HG02981 (cell line): ENCODE measurements at regions not wholly inside any gene's neighbourhood (a gene's known extent, or its start where the extent isn't known, plus 50 kb on each side); places are given as distances from the start of the nearest gene placed in this dataset.
"Not testable (repeated sequence)": the region's sequence is repeated elsewhere in the genome, so short reads cannot be mapped to it uniquely, and the experiment has no call there.

ENCODE experiments used
- ATAC-seq: cut with Tn5 transposase; IDR thresholded peaks from one replicate; pipeline ENCODE4 v1.9.1; 2021; ENCODE audit warnings: mild to moderate bottlenecking, moderate library complexity; ENCODE audit not compliant: unreplicated experiment

DNA sequence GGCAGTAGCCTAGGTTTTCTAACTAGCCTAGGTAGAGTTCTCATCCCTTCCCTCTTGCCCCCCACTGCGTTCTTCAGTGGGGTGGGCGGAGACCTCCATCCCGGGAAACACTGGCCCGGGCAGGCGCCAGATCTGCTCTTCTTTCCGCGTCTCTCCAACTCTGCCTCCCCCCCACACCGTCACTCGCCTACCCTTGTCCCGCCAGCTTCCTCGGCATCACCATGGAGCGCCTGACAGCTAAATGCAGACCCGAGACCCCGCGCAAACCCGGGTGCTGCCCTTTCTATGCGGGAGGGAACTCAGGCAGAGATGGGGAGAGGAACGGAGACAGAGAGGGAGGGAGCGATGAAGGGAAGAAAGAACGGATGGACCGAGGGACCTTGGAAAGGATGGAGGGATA lies 1494.8 kb upstream of the DEFB115 start:
- no peak for ATAC-seq

DNA sequence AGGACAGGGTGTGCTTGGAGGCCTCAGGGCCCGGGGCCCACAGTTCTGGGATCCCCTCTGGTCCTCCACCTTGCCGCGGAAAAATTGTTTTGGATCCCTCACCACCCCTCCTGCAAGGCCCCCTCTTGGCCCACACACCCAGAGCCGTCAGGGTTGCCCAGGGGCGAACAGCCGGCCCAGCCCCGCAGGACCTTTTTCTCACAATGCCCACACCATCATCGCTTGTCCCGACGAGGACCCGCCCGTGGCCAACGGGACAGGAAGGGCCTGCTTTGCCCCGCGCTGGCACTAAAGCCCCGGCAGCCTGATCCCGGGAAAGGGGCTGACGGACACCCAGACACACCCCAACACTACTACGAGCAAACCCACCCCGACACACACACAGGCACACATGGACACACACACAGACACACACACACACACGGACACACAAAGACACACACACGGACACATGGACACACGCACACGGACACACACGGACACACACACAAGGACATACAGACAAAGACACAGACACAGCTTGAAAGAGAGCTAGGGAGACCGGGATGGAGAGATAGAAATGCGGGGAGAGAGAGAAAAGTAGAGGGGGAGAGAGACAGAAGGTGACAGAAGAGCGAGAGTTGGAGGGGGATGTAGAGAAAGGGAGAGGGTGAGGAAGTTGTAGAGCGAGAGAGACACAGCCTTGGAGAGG lies 1493.5 kb upstream of the DEFB115 start:
- no peak for ATAC-seq

DNA sequence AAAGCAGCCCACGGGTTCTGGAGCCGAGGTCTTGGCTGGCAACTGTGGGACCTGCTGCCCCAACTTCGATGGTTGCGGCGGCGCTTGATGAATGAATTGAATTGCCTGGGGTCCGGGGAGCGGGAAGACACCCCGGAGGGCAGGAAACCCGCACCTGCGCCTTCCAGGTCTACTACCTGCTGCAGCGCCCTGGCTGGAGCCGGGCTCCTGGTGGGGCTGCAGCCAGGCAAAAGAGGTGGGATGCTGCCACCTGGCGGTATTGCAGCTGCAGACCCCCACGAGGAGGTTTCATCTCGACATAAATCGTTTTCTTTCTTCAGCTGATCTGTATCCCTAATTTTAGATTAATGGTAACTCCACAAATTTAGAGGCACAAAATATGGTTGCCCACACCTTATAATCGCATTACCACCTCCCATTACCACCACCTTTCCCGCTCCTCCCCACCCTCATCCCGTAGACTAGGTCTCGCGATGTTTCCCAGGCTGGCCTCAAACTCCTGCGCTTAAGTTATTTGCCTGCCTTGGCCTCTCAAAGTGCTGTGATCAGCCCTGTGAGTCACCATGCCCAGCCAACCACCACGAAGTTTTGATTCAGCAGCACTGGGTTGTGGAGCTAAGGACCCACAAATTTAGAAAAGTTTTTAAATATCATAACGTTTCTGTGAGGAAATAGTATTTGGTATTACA lies 1492.4 kb upstream of the DEFB115 start:
- not testable (repeated sequence) for ATAC-seq

DNA sequence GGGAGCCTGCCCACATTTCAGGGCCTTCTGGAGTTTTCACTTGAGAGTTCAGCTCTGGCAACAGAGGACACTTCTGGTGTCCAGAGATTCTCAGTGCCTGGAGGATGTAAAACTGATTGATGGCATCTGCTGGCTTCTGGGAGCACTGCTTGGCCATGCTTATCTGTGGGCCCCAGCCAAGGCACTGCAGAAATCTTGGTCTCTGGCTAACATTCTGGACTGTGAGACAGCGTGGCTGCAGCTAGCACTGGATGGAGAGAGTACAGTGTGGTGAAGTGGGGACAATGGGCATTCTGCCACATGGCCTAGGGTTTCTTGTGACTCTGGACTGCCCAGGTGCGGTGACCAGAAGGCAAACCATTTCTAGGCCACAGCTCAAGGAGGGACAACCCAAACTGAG lies 1479.4 kb upstream of the DEFB115 start:
- not testable (repeated sequence) for ATAC-seq

DNA sequence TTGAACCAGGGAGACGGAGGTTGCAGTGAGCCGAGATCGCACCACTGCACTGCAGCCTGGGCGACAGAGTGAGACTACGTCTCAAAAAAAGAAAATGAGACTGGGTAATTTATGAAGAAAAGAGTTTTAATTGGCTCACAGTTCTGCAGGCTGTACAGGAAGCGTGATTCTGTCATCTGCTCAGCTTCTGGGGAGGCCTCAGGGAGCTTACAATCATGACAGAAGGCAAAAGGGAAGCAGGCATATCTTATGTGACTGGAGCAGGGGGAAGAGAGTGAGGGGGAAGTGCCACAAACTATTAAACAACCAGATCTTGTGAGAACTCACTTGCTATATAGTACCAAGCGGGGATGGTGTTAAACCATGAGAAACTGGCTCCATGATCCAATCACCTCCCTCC lies 1476.2 kb upstream of the DEFB115 start:
- not testable (repeated sequence) for ATAC-seq

DNA sequence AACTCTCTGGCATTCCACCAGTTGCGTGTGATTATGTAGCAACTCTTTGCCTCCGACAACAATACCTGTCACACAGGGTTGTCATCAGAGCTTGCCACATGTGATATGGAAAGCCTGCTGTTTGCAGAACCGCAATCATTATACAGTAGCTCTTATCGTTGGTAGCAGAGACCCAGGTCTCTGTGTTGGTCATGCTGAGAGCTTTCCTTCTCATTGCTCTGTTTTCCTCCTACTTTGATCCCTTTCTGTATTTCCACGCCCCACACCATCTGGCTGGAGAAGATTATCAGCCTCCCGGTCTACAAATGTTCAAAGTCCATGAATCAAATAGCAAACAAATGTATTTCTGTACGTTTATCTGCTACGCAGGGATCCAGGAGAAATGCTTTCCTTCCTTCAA lies 1475.6 kb upstream of the DEFB115 start:
- ATAC-seq: not testable (repeated sequence)

DNA sequence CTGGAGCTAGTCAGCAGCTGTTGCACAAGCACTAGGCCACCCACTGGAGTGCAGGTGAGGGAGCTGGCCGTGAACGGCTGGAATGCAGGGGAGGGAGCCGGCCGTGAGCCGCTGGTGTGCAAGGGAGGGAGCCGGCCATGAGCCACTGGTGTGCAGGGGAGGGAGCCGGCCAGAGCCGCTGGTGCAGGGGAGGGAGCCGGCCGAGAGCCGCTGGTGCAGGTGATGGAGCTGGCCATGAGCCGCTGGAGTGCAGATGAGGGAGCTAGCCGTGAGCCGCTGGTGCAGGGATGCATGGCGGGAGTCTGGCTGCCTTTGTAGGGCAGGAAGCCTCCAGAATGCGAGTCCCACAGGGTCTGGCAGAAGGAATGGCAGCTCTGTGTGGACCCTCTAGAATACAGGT lies 1470.0 kb upstream of the DEFB115 start:
- ATAC-seq: not testable (repeated sequence)

DNA sequence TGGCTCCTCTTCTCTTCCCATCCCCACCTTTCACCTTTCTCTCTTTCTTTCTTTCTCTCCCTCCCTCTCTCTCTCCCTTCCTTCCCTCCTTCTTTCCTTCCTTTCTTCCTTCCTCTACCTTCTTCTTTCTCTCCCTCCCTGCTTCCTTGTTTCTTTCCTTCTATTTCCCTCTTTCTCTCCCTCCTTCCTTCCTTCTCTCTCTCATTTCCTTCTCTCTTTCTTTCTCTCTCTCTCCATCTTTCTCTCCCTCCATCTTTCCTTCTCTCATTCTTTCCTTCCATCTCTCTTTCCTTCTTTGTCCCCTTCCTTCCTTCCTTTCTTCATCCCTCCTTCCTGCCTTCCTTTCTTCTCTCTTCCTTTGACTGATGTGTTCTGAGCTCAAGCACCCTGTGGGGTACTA lies 1467.0 kb upstream of the DEFB115 start:
- ATAC-seq: no peak

DNA sequence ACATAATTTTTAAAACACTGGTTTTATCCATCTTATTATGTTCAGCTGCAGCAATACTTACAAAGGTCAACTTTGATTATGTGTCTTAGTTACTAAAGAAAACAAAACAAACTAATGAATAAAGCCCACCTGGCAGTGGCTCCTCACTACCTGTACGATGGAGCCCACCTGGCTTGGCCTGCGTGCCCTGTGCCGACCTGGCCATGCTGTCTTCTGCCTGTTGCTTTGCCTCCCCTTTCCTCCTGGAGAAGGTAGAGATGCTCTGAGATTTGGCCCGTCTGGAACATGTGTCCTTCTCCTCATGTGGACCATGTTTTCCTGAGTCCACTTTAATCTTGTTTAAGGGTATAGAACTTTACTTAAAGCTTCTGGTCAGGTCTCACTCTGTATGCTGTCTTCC lies 1426.0 kb upstream of the DEFB115 start:
- not testable (repeated sequence) for ATAC-seq

DNA sequence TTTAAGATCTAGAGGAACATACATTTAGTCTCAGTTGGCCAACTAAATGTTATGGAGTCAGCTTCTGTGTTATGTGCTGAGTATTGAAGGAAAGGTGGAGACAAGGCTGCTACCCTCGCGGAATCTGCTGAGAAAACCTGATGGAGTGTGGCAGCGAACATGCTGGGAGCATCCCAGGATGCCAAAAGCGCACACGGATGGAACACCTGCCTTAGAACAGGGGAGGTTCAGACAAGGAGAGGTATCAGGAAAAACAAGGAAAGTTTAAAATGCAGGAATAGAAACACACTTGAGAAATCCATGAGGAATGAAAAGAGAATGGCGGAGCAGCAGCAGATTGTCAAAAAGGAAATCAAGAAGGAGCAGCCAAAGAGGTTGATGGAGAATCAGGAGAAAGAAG lies 1389.5 kb upstream of the DEFB115 start:
- not testable (repeated sequence) for ATAC-seq

DNA sequence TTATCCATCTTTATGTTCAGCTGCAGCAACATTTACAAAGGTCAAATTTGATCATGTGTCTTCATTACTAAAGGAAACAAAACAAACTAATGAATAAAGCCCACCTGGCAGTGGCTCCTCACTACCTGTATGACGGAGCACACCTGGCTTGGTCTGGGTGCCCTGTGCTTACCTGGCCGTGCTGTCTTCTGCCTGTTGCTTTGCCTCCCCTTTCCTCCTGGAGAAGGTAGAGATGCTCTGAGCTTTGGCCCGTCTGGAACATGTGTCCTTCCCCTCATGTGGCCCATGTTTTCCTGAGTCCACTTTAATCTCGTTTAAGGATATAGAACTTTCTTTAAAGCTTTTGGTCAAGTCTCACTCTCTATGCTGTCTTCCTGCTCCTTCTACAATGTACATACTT lies 1388.8 kb upstream of the DEFB115 start:
- ATAC-seq: not testable (repeated sequence)

DNA sequence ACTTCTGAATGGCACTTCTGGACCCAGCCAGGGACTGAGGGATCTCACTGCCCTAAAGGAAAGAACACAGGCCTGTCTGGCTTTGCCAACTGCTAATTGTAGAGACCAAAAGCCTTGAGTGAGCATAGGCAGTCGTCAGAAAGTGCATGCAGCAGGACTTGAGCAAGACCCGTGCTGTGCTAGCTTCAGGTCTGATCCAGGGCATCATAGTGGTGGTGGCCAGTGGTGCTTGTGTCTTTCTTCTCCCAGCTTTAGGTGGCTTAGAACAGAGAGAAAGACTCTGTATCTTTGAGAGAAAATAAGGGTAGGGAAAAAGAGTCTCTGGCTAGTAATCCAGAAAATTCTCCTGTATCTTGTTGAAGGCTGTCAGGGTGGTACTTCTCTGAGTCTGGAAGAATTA lies 1385.6 kb upstream of the DEFB115 start:
- ATAC-seq: not testable (repeated sequence)

DNA sequence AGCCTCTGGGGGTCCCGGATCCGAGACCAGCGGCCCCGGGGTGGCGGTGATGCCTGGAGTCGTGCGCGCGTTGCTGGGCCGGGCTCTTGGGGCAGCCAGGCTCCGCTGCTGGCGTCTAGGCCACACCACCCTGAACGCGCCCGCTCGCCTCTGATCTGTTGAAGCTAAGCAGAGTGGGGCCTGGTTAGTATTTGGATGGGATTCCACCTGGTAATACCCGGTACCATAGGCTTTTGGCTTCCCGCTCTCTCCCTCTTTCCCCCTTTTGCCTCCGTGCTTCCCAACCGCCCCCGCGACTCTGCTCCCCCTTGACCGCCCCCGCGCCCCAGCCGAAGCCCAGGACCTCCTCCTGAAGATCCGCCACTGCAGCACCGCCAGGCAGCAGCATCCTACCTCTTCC lies 1383.5 kb upstream of the DEFB115 start:
- no peak for ATAC-seq

DNA sequence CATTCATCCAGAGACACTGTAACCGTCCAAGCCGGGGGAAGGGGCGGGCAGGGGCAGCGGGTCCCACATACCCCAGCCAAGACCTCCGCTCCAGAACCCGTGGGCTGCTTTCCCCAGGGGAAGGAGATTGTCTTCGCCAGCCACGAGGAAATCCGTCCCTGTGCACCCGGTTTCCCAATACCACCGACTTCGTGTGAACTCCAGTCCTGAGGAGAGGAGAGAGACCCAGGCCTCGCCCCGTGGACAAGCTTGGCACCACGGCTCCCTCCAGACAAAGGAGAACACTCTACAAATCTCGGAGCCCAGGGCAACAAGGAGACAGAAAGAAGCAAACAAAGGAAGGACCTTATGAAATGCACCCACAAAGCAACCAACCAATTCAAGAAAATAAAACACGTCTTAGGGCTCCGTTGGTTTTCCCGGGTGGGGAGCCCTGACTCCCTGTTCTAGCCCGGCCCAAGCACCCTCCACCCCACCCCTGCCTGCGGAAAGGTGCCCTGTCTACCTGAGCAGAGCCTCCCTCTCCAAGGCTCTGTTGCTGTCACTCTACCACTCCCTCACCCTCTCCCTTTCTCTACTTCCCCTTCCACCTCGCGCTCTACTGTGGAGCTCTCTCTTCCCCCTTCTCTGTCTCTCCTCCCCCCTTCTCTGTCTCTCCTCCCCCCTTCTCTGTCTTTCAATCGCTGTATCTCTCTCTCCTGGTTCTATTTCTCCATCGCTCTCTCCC lies 1382.8 kb upstream of the DEFB115 start:
- ATAC-seq: no peak

DNA sequence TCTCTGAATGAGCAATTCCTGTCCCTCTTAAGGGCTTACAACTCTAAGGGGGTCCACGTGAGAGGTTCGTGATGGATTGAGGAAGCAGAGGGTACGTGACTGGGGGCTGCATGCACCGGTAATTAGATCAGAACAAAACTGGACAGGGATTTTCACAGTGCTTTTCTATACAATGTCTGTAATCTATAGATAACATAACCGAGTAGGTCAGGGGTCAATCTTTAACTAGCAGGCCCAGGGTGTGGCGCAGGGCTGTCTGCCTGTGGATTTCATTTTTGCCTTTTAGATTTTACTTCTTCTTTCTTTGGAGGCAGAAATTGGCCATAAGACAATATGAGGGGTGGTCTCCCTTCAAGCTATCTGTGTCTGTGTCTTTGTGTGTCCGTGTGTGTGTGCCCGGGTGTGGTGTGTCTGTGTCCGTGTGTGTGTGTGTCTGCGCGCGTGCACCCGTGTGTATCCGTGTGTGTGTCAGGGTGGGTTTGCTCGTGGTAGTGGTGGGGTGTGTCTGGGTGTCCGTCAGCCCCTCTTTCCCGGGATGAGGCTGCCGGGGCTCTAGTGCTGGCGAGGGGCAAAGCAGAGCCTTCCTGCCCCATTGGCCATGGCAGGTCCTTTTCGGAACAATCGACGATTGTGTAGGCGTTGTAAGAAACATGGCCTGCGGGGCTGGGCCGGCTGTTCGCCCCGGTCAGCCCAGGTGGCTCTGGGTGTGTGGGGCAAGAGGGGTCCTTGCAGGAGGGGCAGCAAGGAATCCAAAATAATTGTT lies 1382.0 kb upstream of the DEFB115 start:
- not testable (repeated sequence) for ATAC-seq

DNA sequence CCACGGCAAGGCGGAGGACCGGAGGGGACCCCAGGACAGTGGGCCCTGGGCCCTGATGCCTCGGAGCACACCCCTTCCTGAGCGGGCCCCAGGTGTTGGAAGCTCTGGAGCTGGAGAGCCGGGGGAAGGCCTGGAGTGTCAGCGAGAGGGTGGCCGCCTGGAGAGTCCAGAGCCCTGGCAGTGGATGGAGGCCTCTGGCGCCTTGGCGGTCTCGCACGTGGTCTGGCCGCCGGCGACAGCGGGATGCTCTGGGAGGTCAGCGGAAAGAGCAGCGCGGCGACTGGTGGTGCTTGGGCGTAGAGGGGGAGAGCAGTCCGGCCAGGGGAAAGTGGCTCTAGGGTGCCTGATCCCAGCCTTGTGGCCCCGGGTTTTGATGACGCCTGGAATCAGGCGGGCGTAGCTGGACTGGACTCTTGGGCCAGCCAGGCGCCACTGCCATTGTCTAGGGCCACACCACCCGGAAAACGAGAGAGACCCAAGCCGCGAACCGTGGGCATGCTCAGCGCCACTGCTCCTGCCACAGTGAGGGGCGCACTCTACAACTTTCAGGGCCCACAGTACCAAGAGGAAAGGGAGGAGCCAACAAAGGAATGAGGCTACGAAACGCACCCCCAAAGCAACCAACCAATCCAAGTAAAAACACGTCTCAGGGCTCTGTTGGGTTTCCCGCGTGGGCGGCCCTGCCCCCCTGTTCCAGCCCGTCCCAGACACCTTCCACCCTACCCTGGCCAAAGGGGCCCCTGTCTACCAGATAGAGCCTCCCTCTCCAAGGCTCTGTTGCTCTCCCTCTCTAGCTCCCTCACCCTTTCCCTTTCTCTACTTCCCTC lies 1381.2 kb upstream of the DEFB115 start:
- not testable (repeated sequence) for ATAC-seq

DNA sequence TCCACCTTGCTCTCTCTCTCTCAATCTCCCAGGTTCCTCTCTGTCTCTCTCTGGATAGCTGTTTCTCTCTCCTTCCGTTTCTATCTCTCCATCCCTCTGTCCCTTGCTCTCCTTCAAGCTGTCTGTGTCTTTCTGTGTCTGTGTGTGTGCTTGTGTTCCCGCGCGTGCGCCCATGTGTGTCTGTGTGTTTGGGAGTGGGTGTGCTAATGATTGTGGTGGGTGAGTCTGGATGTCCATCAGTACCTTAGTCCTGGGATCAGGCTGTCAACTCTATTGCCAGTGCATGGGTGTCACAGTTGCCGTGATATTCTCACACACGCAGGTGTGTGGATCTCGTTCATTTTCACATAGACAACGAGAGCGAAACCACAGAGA lies 1380.6 kb upstream of the DEFB115 start:
- ATAC-seq: no peak

DNA sequence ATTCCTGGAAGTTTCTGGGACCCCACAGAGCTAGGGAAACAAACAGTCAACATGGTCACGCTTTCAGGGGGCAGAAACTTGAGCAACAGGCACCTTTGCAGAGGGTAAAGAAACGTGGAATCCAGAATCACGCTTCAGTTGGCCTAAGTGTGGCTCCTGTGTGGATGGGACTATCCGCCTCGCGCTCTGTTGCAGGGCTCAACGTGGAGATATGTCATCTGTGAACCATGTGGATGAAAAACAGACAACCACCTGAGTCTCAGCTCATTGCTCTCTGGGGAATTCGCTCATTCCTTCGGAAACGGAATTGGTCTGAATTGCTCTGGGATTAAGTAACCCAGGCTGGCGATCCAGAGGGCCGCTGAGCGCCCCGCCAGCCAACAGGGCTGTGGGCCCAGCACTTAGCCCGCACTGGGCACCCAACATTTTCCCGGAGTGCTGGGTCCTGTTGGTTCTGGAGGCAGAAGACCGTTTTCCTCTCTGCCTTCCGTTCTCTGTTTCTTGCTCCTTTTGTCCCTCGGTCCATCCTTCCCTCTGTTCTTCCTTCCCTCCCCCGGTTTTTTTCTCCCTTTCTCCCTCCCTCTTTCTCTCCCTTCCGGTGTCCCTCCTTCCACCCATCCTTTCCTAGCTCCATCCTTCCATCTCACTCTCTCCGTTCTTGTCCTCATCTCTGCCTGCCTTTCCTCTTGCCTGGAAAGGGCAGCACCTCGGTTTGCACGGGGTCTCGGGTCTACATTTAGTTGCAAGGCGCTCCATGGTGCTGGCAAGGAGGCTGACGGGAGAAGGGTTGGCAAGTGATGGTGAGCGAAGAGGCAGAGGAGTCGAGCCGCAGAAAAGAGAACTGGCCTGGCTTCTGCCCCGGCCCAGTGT lies 1379.8 kb upstream of the DEFB115 start:
- not testable (repeated sequence) for ATAC-seq

DNA sequence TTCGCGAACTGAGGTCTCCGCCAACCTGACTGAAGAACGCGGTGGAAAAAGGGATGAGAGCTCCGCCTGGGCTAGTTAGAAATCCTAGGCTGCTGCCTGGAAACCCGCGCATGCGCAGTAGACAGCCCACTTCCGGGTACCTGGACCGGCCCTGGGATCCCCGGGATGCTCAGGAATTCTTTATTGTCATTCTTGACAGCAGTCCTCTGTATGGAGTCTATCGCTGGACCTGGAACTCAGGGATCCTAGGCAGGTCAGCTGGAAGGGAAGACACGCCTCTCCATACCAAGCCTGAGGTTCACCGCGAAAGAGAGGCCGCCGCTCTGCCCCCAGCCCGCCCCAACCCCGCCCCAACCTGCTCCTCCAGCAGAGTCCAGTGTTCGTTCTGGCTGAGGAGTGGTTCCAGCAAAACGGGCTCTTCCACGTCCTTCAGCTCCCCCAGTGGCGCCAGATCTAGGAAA lies 1379.2 kb upstream of the DEFB115 start:
- ATAC-seq: no peak
